Karpas-422 (cell line): ENCODE measurements at regions not wholly inside any gene's neighbourhood (a gene's known extent, or its start where the extent isn't known, plus 50 kb on each side); places are given as distances from the start of the nearest gene placed in this dataset.

Source experiments
- DNase-seq: peaks from one replicate; pipeline ENCODE4 v3.0.0-alpha.2; 2015
- H2AFZ ChIP-seq: fragments of 200-600 bp; sonication (generic); 2 replicates; pipeline ENCODE4 v1.6.1; 2014; ENCODE audit warnings: antibody characterized with exemption, low read length, mixed read lengths
- H3K27ac ChIP-seq: fragments of 200-600 bp; sonication (generic); 2 replicates; pipeline ENCODE4 v1.5.1; 2014; ENCODE audit warnings: mild to moderate bottlenecking, low read length, moderate library complexity
- H3K27me3 ChIP-seq: fragments of 200-600 bp; sonication (generic); 2 replicates; pipeline ENCODE4 v1.6.1; 2014; ENCODE audit warnings: low read length, mixed read lengths
- H3K36me3 ChIP-seq: fragments of 200-600 bp; sonication (generic); 2 replicates; pipeline ENCODE4 v1.6.1; 2014; ENCODE audit warnings: low read length, mixed read lengths; ENCODE audit not compliant: insufficient read depth
- H3K4me1 ChIP-seq: fragments of 200-600 bp; sonication (generic); 2 replicates; pipeline ENCODE4 v1.6.1; 2014; ENCODE audit warnings: mild to moderate bottlenecking, low read length, mixed read lengths
- H3K4me2 ChIP-seq: fragments of 200-600 bp; sonication (generic); 2 replicates; pipeline ENCODE4 v1.6.1; 2014; ENCODE audit warnings: low read length, low read depth, mild to moderate bottlenecking; ENCODE audit not compliant: poor library complexity, severe bottlenecking
- H3K4me3 ChIP-seq: fragments of 200-600 bp; sonication (generic); 2 replicates; pipeline ENCODE4 v1.5.1; 2014; ENCODE audit warnings: mild to moderate bottlenecking, antibody characterized with exemption, low read length, mixed read lengths
- H3K79me2 ChIP-seq: fragments of 200-600 bp; sonication (generic); 2 replicates; pipeline ENCODE4 v1.6.1; 2014; ENCODE audit warnings: mild to moderate bottlenecking, low read length, mixed read lengths
- H3K9ac ChIP-seq: fragments of 200-600 bp; sonication (generic); 2 replicates; pipeline ENCODE4 v1.6.0; 2014; ENCODE audit warnings: low read length
- H3K9me2 ChIP-seq: fragments of 200-600 bp; sonication (generic), shearing (Covaris generic); replicated peaks from 2 replicates; pipeline ENCODE4 v1.6.0; 2014; ENCODE audit warnings: mild to moderate bottlenecking, low read length, moderate library complexity; ENCODE audit not compliant: insufficient read depth
- H3K9me3 ChIP-seq: fragments of 300-700, 200-600 bp; sonication (generic); 2 replicates; pipeline ENCODE4 v1.6.1; 2014; ENCODE audit warnings: low read length, mixed read lengths
- H4K20me1 ChIP-seq: fragments of 200-600 bp; sonication (generic); 2 replicates; pipeline ENCODE4 v1.6.1; 2014; ENCODE audit warnings: mild to moderate bottlenecking, antibody characterized with exemption, low read length, low read depth; ENCODE audit not compliant: insufficient read depth

GRCh38 chr4:24078347-24078962, 188.6 kb upstream of the PPARGC1A start:
- Histone ChIP-seq H3K4me3 (no peak overlapping the region), H3K27ac (no peak overlapping the region), H3K4me2 (no peak overlapping the region), H3K27me3 (no peaks in the 10 kb centered on the region), H4K20me1 (no peaks in the 10 kb centered on the region), H3K9me3 (no peaks in the 10 kb centered on the region), H3K9me2 (no peaks in the 10 kb centered on the region), H3K9ac (no peak overlapping the region), H2AFZ (no peak overlapping the region), H3K36me3 (no peaks in the 10 kb centered on the region), H3K79me2 (no peaks in the 10 kb centered on the region), H3K4me1 (no peaks in the 10 kb centered on the region)
- no peak for DNase-seq

GRCh38 chr4:24076811-24077210, 187.0 kb upstream of the PPARGC1A start:
- H3K4me3 ChIP-seq, result no peak overlapping the region
- no peaks in the 10 kb centered on the region for H3K27me3 ChIP-seq
- no peak for DNase-seq
- no peaks in the 10 kb centered on the region for H3K4me1 ChIP-seq
- no peak overlapping the region for H3K4me2 ChIP-seq
- H3K79me2 ChIP-seq, result no peaks in the 10 kb centered on the region
- H3K9me3 ChIP-seq, result no peaks in the 10 kb centered on the region
- no peak overlapping the region for H3K9ac ChIP-seq
- H4K20me1 ChIP-seq, result no peaks in the 10 kb centered on the region
- no peak overlapping the region for H2AFZ ChIP-seq
- H3K9me2 ChIP-seq, result no peaks in the 10 kb centered on the region
- H3K36me3 ChIP-seq, result no peaks in the 10 kb centered on the region
- H3K27ac ChIP-seq, result no peak overlapping the region

- H3K4me2 ChIP-seq, result no peak overlapping the region
- no peaks in the 10 kb centered on the region for H4K20me1 ChIP-seq
- H3K27ac ChIP-seq, result no peak overlapping the region
- H3K9ac ChIP-seq, result no peak overlapping the region
- H3K9me3 ChIP-seq, result no peaks in the 10 kb centered on the region
- no peak overlapping the region for H2AFZ ChIP-seq
- no peaks in the 10 kb centered on the region for H3K36me3 ChIP-seq
- no peaks in the 10 kb centered on the region for H3K9me2 ChIP-seq
- no peak for DNase-seq
- no peaks in the 10 kb centered on the region for H3K4me1 ChIP-seq
- H3K27me3 ChIP-seq, result no peaks in the 10 kb centered on the region
- H3K79me2 ChIP-seq, result no peaks in the 10 kb centered on the region
- H3K4me3 ChIP-seq, result no peak overlapping the region
Observed at GRCh38 chr4:24073948-24074347, 184.1 kb upstream of the PPARGC1A start.

GRCh38 chr4:24071612-24072372, 181.9 kb upstream of the PPARGC1A start:
- H3K36me3 ChIP-seq, result no peaks in the 10 kb centered on the region
- no peak overlapping the region for H3K4me3 ChIP-seq
- H3K9ac ChIP-seq, result no peak overlapping the region
- DNase-seq, result no peak
- H4K20me1 ChIP-seq, result no peaks in the 10 kb centered on the region
- no peaks in the 10 kb centered on the region for H3K9me3 ChIP-seq
- H3K79me2 ChIP-seq, result no peaks in the 10 kb centered on the region
- no peaks in the 10 kb centered on the region for H3K27me3 ChIP-seq
- no peaks in the 10 kb centered on the region for H3K4me1 ChIP-seq
- H3K4me2 ChIP-seq, result no peak overlapping the region
- H3K9me2 ChIP-seq, result no peaks in the 10 kb centered on the region
- no peak overlapping the region for H3K27ac ChIP-seq
- H2AFZ ChIP-seq, result no peak overlapping the region

GRCh38 chr4:24070117-24070516, 180.3 kb upstream of the PPARGC1A start:
- Histone ChIP-seq H3K9ac (no peak overlapping the region), H3K36me3 (no peaks in the 10 kb centered on the region), H3K9me2 (no peaks in the 10 kb centered on the region), H3K4me1 (no peaks in the 10 kb centered on the region), H3K4me3 (no peak overlapping the region), H3K4me2 (no peak overlapping the region), H4K20me1 (no peaks in the 10 kb centered on the region), H3K79me2 (no peaks in the 10 kb centered on the region), H3K9me3 (no peaks in the 10 kb centered on the region), H3K27me3 (no peaks in the 10 kb centered on the region), H2AFZ (no peak overlapping the region), H3K27ac (no peak overlapping the region)
- no peak for DNase-seq

GRCh38 chr4:24067367-24068193, 177.7 kb upstream of the PPARGC1A start:
- no peak overlapping the region for H3K9ac ChIP-seq
- no peak overlapping the region for H2AFZ ChIP-seq
- no peaks in the 10 kb centered on the region for H3K79me2 ChIP-seq
- H3K4me2 ChIP-seq, result no peak overlapping the region
- H3K36me3 ChIP-seq, result no peaks in the 10 kb centered on the region
- H3K27me3 ChIP-seq, result no peaks in the 10 kb centered on the region
- H3K4me1 ChIP-seq, result no peaks in the 10 kb centered on the region
- no peaks in the 10 kb centered on the region for H4K20me1 ChIP-seq
- H3K9me2 ChIP-seq, result no peaks in the 10 kb centered on the region
- H3K4me3 ChIP-seq, result no peak overlapping the region
- no peaks in the 10 kb centered on the region for H3K9me3 ChIP-seq
- no peak for DNase-seq
- H3K27ac ChIP-seq, result no peak overlapping the region

- H4K20me1 ChIP-seq, result no peaks in the 10 kb centered on the region
- no peaks in the 10 kb centered on the region for H3K9me3 ChIP-seq
- no peaks in the 10 kb centered on the region for H3K27me3 ChIP-seq
- no peaks in the 10 kb centered on the region for H3K4me1 ChIP-seq
- no peak for DNase-seq
- H3K27ac ChIP-seq, result no peak overlapping the region
- H3K79me2 ChIP-seq, result no peaks in the 10 kb centered on the region
- no peaks in the 10 kb centered on the region for H3K36me3 ChIP-seq
- H2AFZ ChIP-seq, result no peak overlapping the region
- no peaks in the 10 kb centered on the region for H3K9me2 ChIP-seq
- no peak overlapping the region for H3K4me2 ChIP-seq
- H3K4me3 ChIP-seq, result no peak overlapping the region
- H3K9ac ChIP-seq, result no peak overlapping the region
Observed at GRCh38 chr4:24065974-24066373, 176.1 kb upstream of the PPARGC1A start.

- Histone ChIP-seq H3K9me3 (no peaks in the 10 kb centered on the region), H3K79me2 (no peaks in the 10 kb centered on the region), H3K9me2 (no peaks in the 10 kb centered on the region), H2AFZ (no peak overlapping the region), H3K4me2 (no peak overlapping the region), H3K4me1 (no peaks in the 10 kb centered on the region), H4K20me1 (no peaks in the 10 kb centered on the region), H3K4me3 (no peak overlapping the region), H3K36me3 (no peaks in the 10 kb centered on the region), H3K27ac (no peak overlapping the region), H3K27me3 (no peaks in the 10 kb centered on the region), H3K9ac (no peak overlapping the region)
- DNase-seq, result no peak
Observed at GRCh38 chr4:24063731-24064130, 173.9 kb upstream of the PPARGC1A start.
